Liver (tissue), 8 donors: ENCODE measurements at regions not wholly inside any gene's neighbourhood (a gene's known extent, or its start where the extent isn't known, plus 50 kb on each side); places are given as distances from the start of the nearest gene placed in this dataset.

Experiments
- DNase-seq: peaks from one replicate; pipeline ENCODE4 v3.0.0-alpha.2; 2017; ENCODE audit warnings: low spot score
- H3K27ac ChIP-seq, 2 donors: one replicate each; pipeline ENCODE4 v1.7.0; 2013; ENCODE audit warnings: inconsistent platforms in 2 of 2, low read length in 2 of 2, control low read depth in 1 of 2, low read depth in 1 of 2, mild to moderate bottlenecking in 1 of 2
- H3K27me3 ChIP-seq, 4 donors: one replicate each; pipeline versions ENCODE4 v1.6.1 to v1.7.0; 2013; ENCODE audit warnings: low read length in 3 of 4, inconsistent platforms in 1 of 4, mild to moderate bottlenecking in 1 of 4, moderate library complexity in 1 of 4; ENCODE audit not compliant: control insufficient read depth in 4 of 4, insufficient read depth in 4 of 4
- H3K36me3 ChIP-seq, 4 donors: one replicate each; pipeline versions ENCODE4 v1.6.1 to v1.7.0; 2013; ENCODE audit warnings: low read length in 3 of 4, mild to moderate bottlenecking in 3 of 4, low read depth in 1 of 4, moderate library complexity in 1 of 4; ENCODE audit not compliant: control insufficient read depth in 4 of 4, insufficient read depth in 3 of 4
- H3K4me1 ChIP-seq, 4 donors: one replicate each; pipeline versions ENCODE4 v1.6.1 to v1.7.0; 2013; ENCODE audit warnings: low read length in 3 of 4, mild to moderate bottlenecking in 3 of 4, moderate library complexity in 1 of 4; ENCODE audit not compliant: control insufficient read depth in 4 of 4, insufficient read depth in 4 of 4
- H3K4me3 ChIP-seq, 3 donors: one replicate each; pipeline versions ENCODE4 v1.6.1 to v1.7.0; 2013; ENCODE audit warnings: low read length in 3 of 3, control low read depth in 1 of 3, low read depth in 1 of 3, mild to moderate bottlenecking in 1 of 3
- H3K9ac ChIP-seq, 2 donors: one replicate each; pipeline ENCODE4 v1.7.0; 2013; ENCODE audit warnings: low read length in 2 of 2, mild to moderate bottlenecking in 2 of 2, moderate library complexity in 2 of 2, control low read depth in 1 of 2, low read depth in 1 of 2
- H3K9me3 ChIP-seq, 4 donors: one replicate each; pipeline versions ENCODE4 v1.6.1 to v1.7.0; 2013; ENCODE audit warnings: low read length in 3 of 4; ENCODE audit not compliant: control insufficient read depth in 4 of 4
- ATF3 ChIP-seq: IDR thresholded peaks from 2 replicates; pipeline ENCODE4 v1.6.1; 2016; ENCODE audit warnings: antibody characterized with exemption
- CTCF ChIP-seq: fragments of 150-350 bp; IDR thresholded peaks from 2 replicates; pipeline ENCODE4 v1.5.1; 2017; ENCODE audit warnings: improper control_type of control experiment, low read depth, low read length; ENCODE audit not compliant: missing input control
- EGR1 ChIP-seq, 2 donors: IDR thresholded peaks; 2 replicates each; pipeline ENCODE4 v1.6.1; 2016 to 2018; ENCODE audit warnings: antibody characterized with exemption in 2 of 2, low read depth in 2 of 2
- FOXA1 ChIP-seq: IDR thresholded peaks from 2 replicates; pipeline ENCODE4 v1.6.1; 2016; ENCODE audit warnings: antibody characterized with exemption
- FOXA2 ChIP-seq: IDR thresholded peaks from 2 replicates; pipeline ENCODE4 v1.6.1; 2016; ENCODE audit warnings: antibody characterized with exemption
- GABPA ChIP-seq, 2 donors: IDR thresholded peaks in 1 of 2; conservative IDR thresholded peaks in 1 of 2; 2 replicates each; pipeline ENCODE4 v1.6.1; 2016; ENCODE audit warnings: antibody characterized with exemption in 2 of 2, mild to moderate bottlenecking in 1 of 2, moderate library complexity in 1 of 2
- HNF4A ChIP-seq, 2 donors: conservative IDR thresholded peaks; 2 replicates each; pipeline ENCODE4 v1.6.1; 2016; ENCODE audit warnings: antibody characterized with exemption in 2 of 2, mild to moderate bottlenecking in 2 of 2
- HNF4G ChIP-seq: IDR thresholded peaks from 2 replicates; pipeline ENCODE4 v1.6.1; 2016; ENCODE audit warnings: antibody characterized with exemption
- JUND ChIP-seq, 2 donors: IDR thresholded peaks; 2 replicates each; pipeline ENCODE4 v1.6.1; 2016; ENCODE audit warnings: antibody characterized with exemption in 2 of 2
- MAX ChIP-seq: IDR thresholded peaks from 2 replicates; pipeline ENCODE4 v1.6.1; 2016; ENCODE audit warnings: antibody characterized with exemption
- NR2F2 ChIP-seq: IDR thresholded peaks from 2 replicates; pipeline ENCODE4 v1.6.1; 2016; ENCODE audit warnings: antibody characterized with exemption
- RAD21 ChIP-seq, 2 donors: IDR thresholded peaks; 2 replicates each; pipeline ENCODE4 v1.6.1; 2016; ENCODE audit warnings: antibody characterized with exemption in 2 of 2, mild to moderate bottlenecking in 2 of 2
- REST ChIP-seq: IDR thresholded peaks from 2 replicates; pipeline ENCODE4 v1.6.1; 2016; ENCODE audit warnings: antibody characterized with exemption, mild to moderate bottlenecking
- RXRA ChIP-seq, 2 donors: IDR thresholded peaks; 2 replicates each; pipeline ENCODE4 v1.6.1; 2017 to 2018; ENCODE audit warnings: antibody characterized with exemption in 2 of 2, mild to moderate bottlenecking in 1 of 2
- SP1 ChIP-seq: IDR thresholded peaks from 2 replicates; pipeline ENCODE4 v1.6.1; 2018; ENCODE audit warnings: antibody characterized with exemption, mild to moderate bottlenecking
- TAF1 ChIP-seq: conservative IDR thresholded peaks from 2 replicates; pipeline ENCODE4 v1.6.1; 2016; ENCODE audit warnings: antibody characterized with exemption, mild to moderate bottlenecking
- YY1 ChIP-seq: IDR thresholded peaks from 2 replicates; pipeline ENCODE4 v1.6.1; 2016; ENCODE audit warnings: antibody characterized with exemption, mild to moderate bottlenecking
- ZBTB33 ChIP-seq: IDR thresholded peaks from 2 replicates; pipeline ENCODE4 v1.6.1; 2016; ENCODE audit warnings: antibody characterized with exemption
- WGBS: extraction: QIAGEN DNeasy Blood & Tissue Kit; methylation state at CpG from one replicate; pipeline ENCODE4 v1.1.7; 2013; 5-methylcytosine and 5-hydroxymethylcytosine counted together
- donor health status: healthy.
- donor health status: healthy.
- donor health status: healthy.
- donor health status: healthy.
- donor health status: healthy.

- no peak overlapping the region for H3K4me3 ChIP-seq
- no peaks in the 10 kb centered on the region for H3K4me1 ChIP-seq
- no peaks in the 10 kb centered on the region for H3K27me3 ChIP-seq
- H3K36me3 ChIP-seq: no peaks in the 10 kb centered on the region
- no peak overlapping the region for H3K27ac ChIP-seq
- DNase-seq: no peak
- no peak overlapping the region for H3K9ac ChIP-seq
- TF ChIP-seq ATF3: no peak
- no peak for TF ChIP-seq EGR1 (IDR thresholded peaks at IDR 0.05; ENCODE audit: low read depth in 2 of 2)
- TF ChIP-seq JUND (IDR thresholded peaks at IDR 0.05): no peak
- no peak for TF ChIP-seq SP1
- no peak for TF ChIP-seq NR2F2
- no peak for TF ChIP-seq RXRA (IDR thresholded peaks at IDR 0.05)
- peaks cover 0 to 2% (median 0%) of the 10 kb centered on the region in 4 donors for H3K9me3 ChIP-seq
- WGBS: 85% methylated on average over 17 of the region's 17 CpGs
These were observed 747.1 kb upstream of the ADGRB3 start for GRCh38 chr6:67887747-67888545.

- Histone ChIP-seq H3K9me3 (peaks cover 0 to 2% (median 0%) of the 10 kb centered on the region in 4 donors), H3K4me1 (no peaks in the 10 kb centered on the region), H3K36me3 (no peaks in the 10 kb centered on the region), H3K27ac (no peak overlapping the region), H3K27me3 (no peaks in the 10 kb centered on the region), H3K9ac (no peak overlapping the region), H3K4me3 (no peak overlapping the region)
- WGBS: 88% methylated on average over 4 of the region's 4 CpGs
- no peak for TF ChIP-seq FOXA1
- TF ChIP-seq SP1: no peak
- no peak for TF ChIP-seq RAD21 (IDR thresholded peaks at IDR 0.05)
- TF ChIP-seq HNF4G: no peak
- no peak for TF ChIP-seq ZBTB33
- TF ChIP-seq CTCF: no peak
- TF ChIP-seq GABPA (IDR thresholded peaks at IDR 0.05 in 1 of 2, conservative IDR thresholded peaks at IDR 0.05 in 1 of 2): no peak
- no peak for TF ChIP-seq ATF3
- TF ChIP-seq HNF4A (conservative IDR thresholded peaks at IDR 0.05): no peak
- TF ChIP-seq FOXA2: no peak
- TF ChIP-seq NR2F2: no peak
- TF ChIP-seq MAX: no peak
- TF ChIP-seq TAF1: no peak
- no peak for TF ChIP-seq YY1
- no peak for TF ChIP-seq RXRA (IDR thresholded peaks at IDR 0.05)
- TF ChIP-seq EGR1 (IDR thresholded peaks at IDR 0.05; ENCODE audit: low read depth in 2 of 2): no peak
- TF ChIP-seq REST: no peak
- TF ChIP-seq JUND (IDR thresholded peaks at IDR 0.05): no peak
- DNase-seq: no peak
These were observed 747.7 kb upstream of the ADGRB3 start for GRCh38 chr6:67887419-67887746.
